ENCODE measurements at regions not wholly inside any gene's neighbourhood (a gene's known extent, or its start where the extent isn't known, plus 50 kb on each side); places are given as distances from the start of the nearest gene placed in this dataset.

- no peak for TF ChIP-seq CTCF (IDR thresholded peaks at IDR 0.05)
- no peak for TF ChIP-seq POLR2A (IDR thresholded peaks at IDR 0.05)
These were observed 173.4 kb upstream of the CELF2 start for GRCh38 chr10:10844251-10844650.
